ENCODE measurements at regions not wholly inside any gene's neighbourhood (a gene's known extent, or its start where the extent isn't known, plus 50 kb on each side); places are given as distances from the start of the nearest gene placed in this dataset.

GRCh38 chr2:8378016-8378810, 303.6 kb upstream of the ID2 start:
- peak; percentile 64 for DNase-seq (ENCODE audit: extremely low read depth, insufficient read length)
- no peaks in the 10 kb centered on the region for H3K27me3 ChIP-seq (replicated peaks; ENCODE audit: control insufficient read depth, insufficient read depth, low read length)
- TF ChIP-seq, protein P1, sequence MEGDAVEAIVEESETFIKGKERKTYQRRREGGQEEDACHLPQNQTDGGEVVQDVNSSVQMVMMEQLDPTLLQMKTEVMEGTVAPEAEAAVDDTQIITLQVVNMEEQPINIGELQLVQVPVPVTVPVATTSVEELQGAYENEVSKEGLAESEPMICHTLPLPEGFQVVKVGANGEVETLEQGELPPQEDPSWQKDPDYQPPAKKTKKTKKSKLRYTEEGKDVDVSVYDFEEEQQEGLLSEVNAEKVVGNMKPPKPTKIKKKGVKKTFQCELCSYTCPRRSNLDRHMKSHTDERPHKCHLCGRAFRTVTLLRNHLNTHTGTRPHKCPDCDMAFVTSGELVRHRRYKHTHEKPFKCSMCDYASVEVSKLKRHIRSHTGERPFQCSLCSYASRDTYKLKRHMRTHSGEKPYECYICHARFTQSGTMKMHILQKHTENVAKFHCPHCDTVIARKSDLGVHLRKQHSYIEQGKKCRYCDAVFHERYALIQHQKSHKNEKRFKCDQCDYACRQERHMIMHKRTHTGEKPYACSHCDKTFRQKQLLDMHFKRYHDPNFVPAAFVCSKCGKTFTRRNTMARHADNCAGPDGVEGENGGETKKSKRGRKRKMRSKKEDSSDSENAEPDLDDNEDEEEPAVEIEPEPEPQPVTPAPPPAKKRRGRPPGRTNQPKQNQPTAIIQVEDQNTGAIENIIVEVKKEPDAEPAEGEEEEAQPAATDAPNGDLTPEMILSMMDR (IDR thresholded peaks at IDR 0.05; ENCODE audit: insufficient read depth, low read length, poor library complexity, severe bottlenecking), result no peak
- H3K4me3 ChIP-seq (replicated peaks; ENCODE audit: low read depth, low read length), result no peak overlapping the region
- no peaks in the 10 kb centered on the region for H3K36me3 ChIP-seq (ENCODE audit: control insufficient read depth, insufficient read depth, low read length)

- Histone ChIP-seq H3K27me3 (replicated peaks; ENCODE audit: control insufficient read depth, insufficient read depth, low read length) (no peaks in the 10 kb centered on the region), H3K36me3 (ENCODE audit: control insufficient read depth, insufficient read depth, low read length) (no peaks in the 10 kb centered on the region), H3K4me3 (replicated peaks; ENCODE audit: low read depth, low read length) (no peak overlapping the region)
- no peak for DNase-seq (ENCODE audit: extremely low read depth, insufficient read length)
- TF ChIP-seq, protein P1 (IDR thresholded peaks at IDR 0.05; ENCODE audit: insufficient read depth, low read length, poor library complexity, severe bottlenecking), result no peak
These were observed 302.7 kb upstream of the ID2 start for GRCh38 chr2:8379128-8379527.

- no peak for DNase-seq (ENCODE audit: extremely low read depth, insufficient read length)
- Histone ChIP-seq H3K4me3 (replicated peaks; ENCODE audit: low read depth, low read length) (no peak overlapping the region), H3K27me3 (replicated peaks; ENCODE audit: control insufficient read depth, insufficient read depth, low read length) (no peaks in the 10 kb centered on the region), H3K36me3 (ENCODE audit: control insufficient read depth, insufficient read depth, low read length) (no peaks in the 10 kb centered on the region)
- TF ChIP-seq, protein P1 (IDR thresholded peaks at IDR 0.05; ENCODE audit: insufficient read depth, low read length, poor library complexity, severe bottlenecking), result no peak
These were observed 302.3 kb upstream of the ID2 start for GRCh38 chr2:8379549-8379948.

DNA sequence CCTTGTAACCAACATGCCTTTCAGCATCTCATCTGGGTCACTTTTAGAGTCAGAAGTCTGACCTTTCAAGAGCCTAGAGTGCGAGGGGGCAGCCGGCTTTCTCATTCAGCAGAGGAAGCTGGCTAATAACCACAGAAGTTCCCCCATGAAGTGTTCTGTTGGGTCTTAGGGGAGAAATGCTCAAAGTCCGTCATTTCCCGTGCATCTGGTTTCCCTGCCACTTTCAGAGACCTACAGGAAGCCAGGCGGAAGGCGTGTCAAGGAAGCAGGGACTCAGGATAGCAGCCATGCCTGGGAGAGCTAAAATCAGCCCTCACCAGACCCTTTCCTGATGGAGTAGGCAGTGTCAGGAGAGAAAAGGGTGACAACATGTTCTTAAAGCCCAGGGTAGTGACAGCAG, 301.8 kb upstream of the ID2 start:
- peak; percentile 30 for DNase-seq (ENCODE audit: extremely low read depth, insufficient read length)
- Histone ChIP-seq H3K36me3 (ENCODE audit: control insufficient read depth, insufficient read depth, low read length) (no peaks in the 10 kb centered on the region), H3K4me3 (replicated peaks; ENCODE audit: low read depth, low read length) (no peak overlapping the region), H3K27me3 (replicated peaks; ENCODE audit: control insufficient read depth, insufficient read depth, low read length) (no peaks in the 10 kb centered on the region)
- TF ChIP-seq, protein P1 (IDR thresholded peaks at IDR 0.05; ENCODE audit: insufficient read depth, low read length, poor library complexity, severe bottlenecking), result no peak

GRCh38 chr2:8380566-8380965, 301.3 kb upstream of the ID2 start:
- Histone ChIP-seq H3K36me3 (ENCODE audit: control insufficient read depth, insufficient read depth, low read length) (no peaks in the 10 kb centered on the region), H3K27me3 (replicated peaks; ENCODE audit: control insufficient read depth, insufficient read depth, low read length) (no peaks in the 10 kb centered on the region), H3K4me3 (replicated peaks; ENCODE audit: low read depth, low read length) (no peak overlapping the region)
- TF ChIP-seq, protein P1 (IDR thresholded peaks at IDR 0.05; ENCODE audit: insufficient read depth, low read length, poor library complexity, severe bottlenecking), result no peak
- peak; percentile 43 for DNase-seq (ENCODE audit: extremely low read depth, insufficient read length)
